Activated CD4-positive, alpha-beta memory T cell treated with anti-CD3 and anti-CD28 coated beads for 36 hours (primary cell): ENCODE measurements at regions not wholly inside any gene's neighbourhood (a gene's known extent, or its start where the extent isn't known, plus 50 kb on each side); places are given as distances from the start of the nearest gene placed in this dataset.
"Not testable (repeated sequence)": the region's sequence is repeated elsewhere in the genome, so short reads cannot be mapped to it uniquely, and the experiment has no call there.

Experiments
- CTCF ChIA-PET: fragments of 350-600 bp; sonication (Branson Sonifier 250); formaldehyde crosslinking; loops from one replicate; lab custom pipeline; 2021; ENCODE audit warnings: antibody characterized with exemption, inconsistent platforms; lab: Charles Lee
- POLR2A ChIA-PET: fragments of 350-600 bp; sonication (Branson Sonifier 250); formaldehyde crosslinking; loops from one replicate; lab custom pipeline; 2021; ENCODE audit warnings: antibody characterized with exemption; lab: Charles Lee
- DNase-seq: peaks from one replicate; pipeline ENCODE4 v3.0.0-alpha.2; 2020
- H3K27ac Mint-ChIP-seq: one replicate; pipeline ENCODE4 v1.8.0; 2021; ENCODE audit warnings: mixed read lengths
- H3K27me3 Mint-ChIP-seq: one replicate; pipeline ENCODE4 v1.8.0; 2021; ENCODE audit warnings: mixed read lengths
- H3K36me3 Mint-ChIP-seq: one replicate; pipeline ENCODE4 v1.8.0; 2021; ENCODE audit warnings: mixed read lengths
- H3K4me1 Mint-ChIP-seq: one replicate; pipeline ENCODE4 v1.8.0; 2021; ENCODE audit warnings: low read depth, mixed read lengths
- H3K4me3 Mint-ChIP-seq: one replicate; pipeline ENCODE4 v1.8.0; 2021; ENCODE audit warnings: mild to moderate bottlenecking, mixed read lengths
- H3K9me3 Mint-ChIP-seq: one replicate; pipeline ENCODE4 v1.8.0; 2021; ENCODE audit warnings: mixed read lengths
- intact Hi-C: fragments of 100-400 bp; cut with micrococcal nuclease; formaldehyde crosslinking; loops from one replicate; pipeline ENCODE4 v1.15.1; 2023

DNA sequence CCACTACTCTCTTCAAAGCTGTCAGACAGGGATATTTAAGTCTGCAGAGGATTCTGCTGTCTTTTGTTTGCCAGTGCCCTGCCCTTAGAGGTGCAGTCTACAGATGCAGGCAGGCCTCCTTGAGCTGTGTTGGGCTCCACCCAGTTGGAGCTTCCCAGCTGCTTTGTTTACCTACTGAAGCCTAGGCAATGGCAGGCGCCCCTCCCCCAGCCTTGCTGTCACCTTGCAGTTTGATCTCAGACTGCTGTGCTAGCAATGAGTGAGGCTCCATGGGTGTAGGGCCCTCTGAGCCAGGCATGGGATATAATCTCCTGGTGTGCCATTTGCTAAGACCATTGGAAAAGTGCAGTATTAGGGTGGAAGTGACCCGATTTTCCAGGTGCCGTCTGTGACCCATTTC is 151.3 kb upstream of the CCZ1B start:
- intact Hi-C loops, H3K27me3 Mint-ChIP-seq, H3K4me3 Mint-ChIP-seq, H3K9me3 Mint-ChIP-seq, H3K27ac Mint-ChIP-seq, H3K36me3 Mint-ChIP-seq, CTCF ChIA-PET, H3K4me1 Mint-ChIP-seq, DNase-seq, POLR2A ChIA-PET: not testable (repeated sequence)

GRCh38 chr7:6978326-6978725 is 152.3 kb upstream of the CCZ1B start:
- CTCF ChIA-PET, DNase-seq, H3K9me3 Mint-ChIP-seq, H3K27ac Mint-ChIP-seq, H3K4me1 Mint-ChIP-seq, H3K27me3 Mint-ChIP-seq, H3K36me3 Mint-ChIP-seq, H3K4me3 Mint-ChIP-seq, POLR2A ChIA-PET, intact Hi-C loops: not testable (repeated sequence)

GRCh38 chr7:6979456-6979855 is 153.4 kb upstream of the CCZ1B start:
- CTCF ChIA-PET, H3K9me3 Mint-ChIP-seq, H3K36me3 Mint-ChIP-seq, H3K4me3 Mint-ChIP-seq, DNase-seq, H3K4me1 Mint-ChIP-seq, H3K27ac Mint-ChIP-seq, intact Hi-C loops, POLR2A ChIA-PET, H3K27me3 Mint-ChIP-seq: not testable (repeated sequence)

DNA sequence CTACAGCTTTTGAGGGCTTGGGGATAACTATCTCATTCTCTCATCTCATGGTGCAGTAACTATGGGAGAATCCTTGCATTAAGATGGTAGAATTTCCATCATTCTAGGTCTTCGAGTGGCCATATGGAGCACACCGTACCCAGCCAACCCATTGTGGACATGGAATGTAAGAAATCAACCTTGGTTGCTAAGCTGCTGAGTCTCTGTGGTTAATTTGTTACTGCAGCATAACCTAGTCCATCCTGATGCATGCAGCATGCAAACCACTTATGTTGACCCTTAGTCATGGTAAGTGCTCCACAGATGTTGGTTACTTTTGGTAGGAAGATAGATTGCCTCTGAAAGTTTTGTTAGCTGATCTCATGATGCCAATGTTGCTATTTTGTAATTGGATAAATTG is 156.3 kb upstream of the CCZ1B start:
- H3K36me3 Mint-ChIP-seq, intact Hi-C loops, H3K27ac Mint-ChIP-seq, POLR2A ChIA-PET, CTCF ChIA-PET, H3K27me3 Mint-ChIP-seq, H3K4me1 Mint-ChIP-seq, DNase-seq, H3K9me3 Mint-ChIP-seq, H3K4me3 Mint-ChIP-seq: not testable (repeated sequence)

DNA sequence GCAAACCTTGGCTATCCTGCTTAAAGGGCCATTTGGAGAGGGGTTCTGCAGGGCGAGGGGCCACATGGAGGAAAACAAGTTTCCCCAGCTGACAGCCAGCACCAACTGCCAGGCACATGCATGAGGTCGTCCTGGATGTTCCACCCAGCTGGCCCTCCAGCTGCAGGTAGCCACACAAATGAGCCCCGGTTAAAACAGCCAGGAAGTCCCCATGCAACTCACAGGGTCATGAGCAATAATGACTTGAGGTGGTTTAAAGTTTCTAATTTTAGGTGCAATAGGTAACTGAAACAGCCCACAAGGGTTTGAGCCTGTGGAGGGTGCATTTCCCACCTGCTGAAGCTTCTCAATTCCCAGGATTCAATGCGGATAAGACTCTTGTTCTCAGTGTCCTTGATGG is 160.8 kb upstream of the CCZ1B start:
- H3K27ac Mint-ChIP-seq, CTCF ChIA-PET, intact Hi-C loops, POLR2A ChIA-PET, H3K4me3 Mint-ChIP-seq, H3K36me3 Mint-ChIP-seq, DNase-seq, H3K27me3 Mint-ChIP-seq, H3K9me3 Mint-ChIP-seq: not testable (repeated sequence)
- peaks cover 13% of the 10 kb centered on the region for H3K4me1 Mint-ChIP-seq

GRCh38 chr7:6988608-6989007 is 162.5 kb upstream of the CCZ1B start:
- H3K27ac Mint-ChIP-seq, H3K36me3 Mint-ChIP-seq, H3K4me3 Mint-ChIP-seq, intact Hi-C loops, DNase-seq, H3K9me3 Mint-ChIP-seq, CTCF ChIA-PET, POLR2A ChIA-PET, H3K27me3 Mint-ChIP-seq: not testable (repeated sequence)
- peaks cover 13% of the 10 kb centered on the region for H3K4me1 Mint-ChIP-seq

GRCh38 chr7:6989968-6990367 is 163.9 kb upstream of the CCZ1B start:
- DNase-seq, H3K27ac Mint-ChIP-seq, POLR2A ChIA-PET, H3K27me3 Mint-ChIP-seq, H3K4me3 Mint-ChIP-seq, H3K9me3 Mint-ChIP-seq, H3K36me3 Mint-ChIP-seq, CTCF ChIA-PET: not testable (repeated sequence)
- intact Hi-C loops = loop anchor here (5.0 kb wide), 1 partner anchor 192 kb away; the partner anchor contains the start of gene C1GALT1
- peaks cover 13% of the 10 kb centered on the region for H3K4me1 Mint-ChIP-seq

DNA sequence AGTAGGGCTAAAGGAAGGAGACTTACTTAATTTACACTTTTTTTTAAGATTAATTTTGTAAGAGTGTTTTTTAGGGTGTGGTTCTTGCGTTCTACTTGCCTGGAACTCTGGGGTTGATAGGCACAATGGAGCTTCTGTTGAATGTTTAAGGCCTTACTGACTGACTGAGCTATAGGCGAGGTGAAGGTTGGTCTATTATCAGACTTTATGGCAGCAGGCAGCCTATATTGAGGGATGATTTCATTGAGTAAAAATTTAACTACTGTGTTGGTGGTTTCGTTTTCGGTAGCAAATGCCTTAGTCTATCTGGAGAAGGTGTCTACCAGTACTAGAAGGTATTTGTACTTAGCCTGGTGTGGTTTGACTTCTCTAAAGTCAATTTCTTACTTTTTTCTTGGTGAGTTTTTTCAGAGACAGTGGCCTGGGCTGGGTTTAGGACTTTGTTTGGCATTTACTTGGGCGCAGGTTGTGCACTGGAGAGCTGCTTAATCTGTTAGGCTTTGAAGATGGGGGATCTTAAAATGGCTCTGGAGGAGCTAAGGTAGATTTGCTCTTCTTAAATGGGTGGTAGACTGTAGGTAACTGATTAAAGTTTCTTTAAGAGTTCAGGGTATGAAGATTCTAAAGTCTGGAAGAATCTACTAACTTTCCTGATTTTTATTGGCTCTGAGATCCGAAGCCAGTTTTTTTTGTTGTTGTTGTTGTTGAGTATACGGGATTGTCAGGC is 164.5 kb upstream of the CCZ1B start:
- H3K27ac Mint-ChIP-seq, POLR2A ChIA-PET, H3K4me3 Mint-ChIP-seq: not testable (repeated sequence)

GRCh38 chr7:6991169-6991611 is 165.1 kb upstream of the CCZ1B start:
- CTCF ChIA-PET, POLR2A ChIA-PET, H3K9me3 Mint-ChIP-seq, H3K27me3 Mint-ChIP-seq, H3K36me3 Mint-ChIP-seq: not testable (repeated sequence)
- Mint-ChIP-seq H3K27ac (peak overlapping the region; percentile 6), H3K4me1 (peaks cover 13% of the 10 kb centered on the region), H3K4me3 (peak overlapping the region; percentile 4)
- intact Hi-C loops = loop anchor here (5.0 kb wide), 1 partner anchor 191 kb away; the partner anchor contains the start of gene C1GALT1
- DNase-seq = peak; percentile 70

More for the DNA sequence above, 164.5 kb upstream of the CCZ1B start:
- DNase-seq, CTCF ChIA-PET, H3K27me3 Mint-ChIP-seq, H3K36me3 Mint-ChIP-seq, H3K9me3 Mint-ChIP-seq: not testable (repeated sequence)
- intact Hi-C loops = loop anchor here (5.0 kb wide), 1 partner anchor 192 kb away; the partner anchor contains the start of gene C1GALT1
- peaks cover 13% of the 10 kb centered on the region for H3K4me1 Mint-ChIP-seq

DNA sequence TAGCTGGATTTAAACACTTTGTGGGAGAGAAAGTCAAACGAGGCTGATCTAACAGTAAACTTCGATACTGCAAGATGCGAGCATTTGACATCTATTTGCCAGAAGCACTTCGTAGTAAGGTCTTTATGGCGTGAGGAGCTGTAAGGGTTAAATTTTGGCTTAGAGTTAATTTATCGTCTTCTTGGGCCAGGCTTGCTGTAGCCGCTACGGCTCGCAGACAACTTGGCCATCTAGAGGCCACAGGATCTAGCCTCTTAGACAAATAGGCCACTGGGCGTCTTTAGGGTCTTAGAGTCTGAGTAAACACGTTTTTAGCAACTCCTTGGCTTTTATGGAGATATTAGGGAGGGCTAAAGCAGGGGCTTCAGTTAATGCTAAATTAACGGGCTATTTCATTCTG is 165.6 kb upstream of the CCZ1B start:
- H3K27me3 Mint-ChIP-seq, CTCF ChIA-PET, POLR2A ChIA-PET, DNase-seq, H3K36me3 Mint-ChIP-seq, H3K9me3 Mint-ChIP-seq: not testable (repeated sequence)
- intact Hi-C loops = loop anchor here (5.0 kb wide), 1 partner anchor 191 kb away; the partner anchor contains the start of gene C1GALT1
- Mint-ChIP-seq H3K27ac (peak overlapping the region; percentile 6), H3K4me3 (peak overlapping the region; percentile 4), H3K4me1 (peaks cover 13% of the 10 kb centered on the region)

DNA sequence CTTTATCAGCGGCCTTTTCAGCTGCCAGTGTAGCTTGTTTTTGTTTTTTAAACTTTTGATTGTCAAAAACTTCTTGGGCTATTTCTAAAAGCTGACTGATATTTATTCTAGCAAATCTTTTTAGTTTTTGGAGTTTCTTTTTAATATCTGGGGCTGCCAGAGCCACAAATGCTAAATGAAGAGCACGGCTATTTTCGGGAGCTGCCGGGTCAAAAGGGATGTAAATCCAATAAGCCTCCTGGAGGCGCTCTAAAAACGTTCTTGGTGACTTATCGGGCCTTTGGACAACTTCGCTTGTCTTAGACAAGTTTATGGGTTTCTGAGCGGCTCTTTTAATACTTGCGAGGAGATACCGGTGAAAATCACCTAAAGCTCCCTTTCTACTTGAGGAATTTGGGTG is 166.1 kb upstream of the CCZ1B start:
- CTCF ChIA-PET = interaction anchor here (0.7 kb wide), 1 partner anchor 136 kb away, joined by 3 read pairs; no protein-coding TSS in a partner anchor
- DNase-seq, H3K4me3 Mint-ChIP-seq, H3K27me3 Mint-ChIP-seq, POLR2A ChIA-PET, H3K36me3 Mint-ChIP-seq, H3K27ac Mint-ChIP-seq, H3K9me3 Mint-ChIP-seq: not testable (repeated sequence)
- H3K4me1 Mint-ChIP-seq = peaks cover 13% of the 10 kb centered on the region
- intact Hi-C loops = loop anchor here (5.0 kb wide), 1 partner anchor 190 kb away; the partner anchor contains the start of gene C1GALT1

DNA sequence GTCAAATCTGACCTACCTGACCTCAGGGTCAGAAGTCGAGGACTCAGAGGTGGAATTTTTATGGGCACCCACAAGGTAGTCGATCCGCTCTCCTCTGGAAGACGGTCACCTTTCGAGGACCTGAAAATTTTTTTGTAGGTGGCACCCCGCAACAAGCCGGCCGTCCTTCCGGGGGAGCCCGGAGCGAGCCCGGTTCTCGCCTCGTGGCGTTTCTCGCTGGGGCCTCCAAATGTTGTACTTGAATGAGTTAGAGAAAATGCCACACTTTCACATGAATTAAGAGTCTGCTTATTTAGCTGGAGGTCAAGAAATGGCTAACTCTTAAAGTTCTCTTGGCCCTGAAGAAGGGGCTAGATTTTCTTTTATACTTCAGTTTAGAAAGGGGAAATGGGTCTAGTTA is 169.0 kb upstream of the CCZ1B start:
- POLR2A ChIA-PET, H3K27me3 Mint-ChIP-seq, CTCF ChIA-PET, DNase-seq, H3K4me3 Mint-ChIP-seq, H3K36me3 Mint-ChIP-seq, intact Hi-C loops, H3K27ac Mint-ChIP-seq: not testable (repeated sequence)
- Mint-ChIP-seq H3K4me1 (peaks cover 13% of the 10 kb centered on the region), H3K9me3 (peaks cover 12% of the 10 kb centered on the region)
